HepG2 (cell line): ENCODE measurements at regions not wholly inside any gene's neighbourhood (a gene's known extent, or its start where the extent isn't known, plus 50 kb on each side); places are given as distances from the start of the nearest gene placed in this dataset.

Source experiments
- ATAC-seq: fragments of 200-7000 bp; cut with Tn5 transposase; 3 replicates; pipeline ENCODE4 v1.9.1; 2020; ENCODE audit warnings: mild to moderate bottlenecking, moderate library complexity
- BruUV-seq: library from RNA; stranded (reverse); fragments of 400-500 nt; replicated peaks from 2 replicates; lab custom pipeline; 2021; lab: Mats Ljungman, UMichigan
- CTCF ChIA-PET: fragments of 300-600 bp; formaldehyde crosslinking; extraction: SDS; loops from one replicate; lab custom pipeline; 2021; ENCODE audit warnings: low total read pairs, inconsistent platforms, low intra/inter-chr PET ratio; lab: Yijun Ruan, JAX
- POLR2A ChIA-PET: fragments of 350-600 bp; sonication (Branson Sonifier 250); formaldehyde crosslinking; loops from one replicate; lab custom pipeline; 2020; ENCODE audit warnings: antibody characterized with exemption, inconsistent platforms; lab: Yijun Ruan, JAX
- DNase-seq: peaks from one replicate; pipeline ENCODE4 v3.0.0-alpha.2; 2015; ENCODE audit warnings: low spot score
- FAIRE-seq: peaks from 3 replicates; lab custom pipeline; 2011; peaks lifted over from hg19 to GRCh38; lab: Jason Lieb, UNC
- H2AFZ ChIP-seq: one replicate; pipeline ENCODE4 v1.6.1; 2011; ENCODE audit warnings: low read length, inconsistent platforms
- H3K27ac ChIP-seq: fragments of 300-600 bp; 3 replicates; pipeline ENCODE4 v1.8.0; 2011; ENCODE audit warnings: mixed run types, mild to moderate bottlenecking, mixed read lengths, low read length, inconsistent platforms; ENCODE audit not compliant: insufficient read depth; ENCODE audit errors: extremely low read length
- H3K27me3 ChIP-seq, 2 experiments: fragments of 200-600 bp in 1 of 2; 2 replicates in 1 of 2; 3 replicates in 1 of 2; pipeline versions ENCODE4 v1.6.0 to v1.8.0; 2011; ENCODE audit warnings: low read length in 2 of 2, mild to moderate bottlenecking in 2 of 2, moderate library complexity in 2 of 2, inconsistent platforms in 1 of 2; ENCODE audit not compliant: insufficient read depth in 2 of 2, control insufficient read depth in 1 of 2
- H3K36me3 ChIP-seq, 2 experiments: fragments of 200-600 bp in 1 of 2; replicated peaks in 1 of 2; 2 replicates in 1 of 2; 3 replicates in 1 of 2; pipeline versions ENCODE4 v1.5.1 to v1.8.0; 2011; ENCODE audit warnings: low read length in 2 of 2, inconsistent platforms in 1 of 2; ENCODE audit not compliant: insufficient read depth in 2 of 2, control insufficient read depth in 1 of 2
- H3K4me1 ChIP-seq: 2 replicates; pipeline ENCODE4 v1.5.1; 2012; ENCODE audit warnings: low read length, inconsistent platforms; ENCODE audit not compliant: insufficient read depth
- H3K4me2 ChIP-seq: 2 replicates; pipeline ENCODE4 v1.6.0; 2011; ENCODE audit warnings: low read depth, low read length, inconsistent platforms
- H3K4me3 ChIP-seq, 3 experiments: fragments of 200-600 bp in 1 of 3; sonication (generic), shearing (Covaris generic) in 1 of 3; replicated peaks in 1 of 3; 2 replicates each; pipeline ENCODE4 v1.5.1; 2011 to 2016; ENCODE audit warnings: low read length in 3 of 3, inconsistent platforms in 2 of 3, low read depth in 2 of 3, mild to moderate bottlenecking in 2 of 3, control low read depth in 1 of 3, mixed read lengths in 1 of 3; ENCODE audit not compliant: insufficient read depth in 1 of 3
- H3K79me2 ChIP-seq: one replicate; pipeline ENCODE4 v1.6.1; 2011; ENCODE audit warnings: low read length, inconsistent platforms; ENCODE audit not compliant: insufficient read depth
- H3K9ac ChIP-seq: 2 replicates; pipeline ENCODE4 v1.6.0; 2011; ENCODE audit warnings: mild to moderate bottlenecking, low read depth, low read length, inconsistent platforms; ENCODE audit not compliant: insufficient read depth
- H3K9me3 ChIP-seq: 2 replicates; pipeline ENCODE4 v1.5.1; 2012; ENCODE audit warnings: mild to moderate bottlenecking, low read length
- H4K20me1 ChIP-seq: 2 replicates; pipeline ENCODE4 v1.6.0; 2011; ENCODE audit warnings: inconsistent platforms, mild to moderate bottlenecking, low read length, moderate library complexity; ENCODE audit not compliant: insufficient read depth
- BCL3 ChIP-seq: sonication (generic); formaldehyde crosslinking; IDR thresholded peaks from 2 replicates; pipeline ENCODE4 v1.5.1; 2020; ENCODE audit warnings: mild to moderate bottlenecking, missing genetic modification reagents, moderate library complexity
- DNMT1 ChIP-seq: sonication (generic); formaldehyde crosslinking; IDR thresholded peaks from 2 replicates; pipeline ENCODE4 v1.5.1; 2020; ENCODE audit warnings: mild to moderate bottlenecking, missing genetic modification reagents
- PAXIP1 ChIP-seq: sonication (generic); formaldehyde crosslinking; conservative IDR thresholded peaks from 2 replicates; pipeline ENCODE4 v1.4.0; 2020; ENCODE audit warnings: mild to moderate bottlenecking, missing genetic modification reagents, moderate library complexity
- PHF21A ChIP-seq: sonication (generic); formaldehyde crosslinking; IDR thresholded peaks from 2 replicates; pipeline ENCODE4 v1.5.0; 2020; ENCODE audit warnings: mild to moderate bottlenecking, missing genetic modification reagents
- STAG1 ChIP-seq: sonication (generic); formaldehyde crosslinking; IDR thresholded peaks from 2 replicates; pipeline ENCODE4 v1.4.0; 2020; ENCODE audit warnings: missing genetic modification reagents
- ZBTB7B ChIP-seq: sonication (generic); formaldehyde crosslinking; IDR thresholded peaks from 2 replicates; pipeline ENCODE4 v1.4.0; 2020; ENCODE audit warnings: missing genetic modification reagents
- ZNF180 ChIP-seq: sonication (generic); formaldehyde crosslinking; IDR thresholded peaks from 2 replicates; pipeline ENCODE4 v1.4.0; 2020; ENCODE audit warnings: low read depth, missing genetic modification reagents, borderline replicate concordance
- ZNF282 ChIP-seq: fragments of 450-650 bp; IDR thresholded peaks from 2 replicates; pipeline ENCODE4 v1.6.1; 2018; ENCODE audit not compliant: partially characterized antibody
- ZNF329 ChIP-seq: sonication (generic); formaldehyde crosslinking; IDR thresholded peaks from 2 replicates; pipeline ENCODE4 v1.9.0; 2021; ENCODE audit warnings: low read depth, mild to moderate bottlenecking, missing genetic modification reagents
- ZNF766 ChIP-seq: sonication (generic); formaldehyde crosslinking; IDR thresholded peaks from 2 replicates; pipeline ENCODE4 v1.5.0; 2020; ENCODE audit warnings: missing genetic modification reagents, borderline replicate concordance
- ZSCAN12 ChIP-seq: sonication (generic); formaldehyde crosslinking; IDR thresholded peaks from 2 replicates; pipeline ENCODE4 v1.9.0; 2021; ENCODE audit warnings: mild to moderate bottlenecking, missing genetic modification reagents
- WGBS: methylation state at CpG from one replicate; pipeline ENCODE4 v1.1.6; 2017; ENCODE audit warnings: low lambda C conversion rate; 5-methylcytosine and 5-hydroxymethylcytosine counted together
- in situ Hi-C: cut with HindIII; loops from 2 replicates; pipeline ENCODE4 v1.10.0; 2017; ENCODE audit warnings: low pct_unique_long_range_greater_than_20kb; ENCODE audit not compliant: extremely low pct_ligation_motif_present
- intact Hi-C: fragments of 100-400 bp; cut with micrococcal nuclease; formaldehyde crosslinking; loops from one replicate; pipeline ENCODE4 v1.10.0; 2022; ENCODE audit not compliant: unreplicated experiment
- TF ChIP-seq, protein P1 (sequence below): sonication (generic); formaldehyde crosslinking; IDR thresholded peaks from 2 replicates; pipeline ENCODE4 v1.4.0; 2020; ENCODE audit warnings: mild to moderate bottlenecking, missing genetic modification reagents
- TF ChIP-seq, protein P2 (sequence below): IDR thresholded peaks from 2 replicates; pipeline ENCODE4 v1.6.1; 2016; ENCODE audit warnings: missing biosample characterization, missing genetic modification reagents, low read depth
- TF ChIP-seq, protein P3 (sequence below): sonication (generic); formaldehyde crosslinking; IDR thresholded peaks from 2 replicates; pipeline ENCODE4 v1.5.0; 2020; ENCODE audit warnings: missing genetic modification reagents

GRCh38 chr1:157272729-157273524, 134.7 kb upstream of the ETV3 start:
- H3K9ac ChIP-seq, result no peak overlapping the region
- no peak overlapping the region for H2AFZ ChIP-seq
- DNase-seq, result no peak
- H3K79me2 ChIP-seq, result no peaks in the 10 kb centered on the region
- intact Hi-C loops, result no loop called here
- peaks cover 20% of the 10 kb centered on the region for H3K4me1 ChIP-seq
- ChIA-PET POLR2A (no interaction called here), CTCF (no interaction called here)
- H4K20me1 ChIP-seq, result no peaks in the 10 kb centered on the region
- H3K36me3 ChIP-seq, result no peaks in the 10 kb centered on the region
- ATAC-seq, result no peak
- TF ChIP-seq ZNF766 (CRISPR knock-in tag) (no peak), ZSCAN12 (CRISPR knock-in tag) (no peak), PAXIP1 (CRISPR knock-in tag) (no peak), PHF21A (CRISPR knock-in tag) (no peak), BCL3 (CRISPR knock-in tag) (no peak), ZNF282 (no peak), DNMT1 (CRISPR knock-in tag) (no peak), ZNF180 (CRISPR knock-in tag) (no peak), STAG1 (no peak), ZNF329 (CRISPR knock-in tag) (no peak), ZBTB7B (CRISPR knock-in tag) (no peak)
- TF ChIP-seq, protein P1, sequence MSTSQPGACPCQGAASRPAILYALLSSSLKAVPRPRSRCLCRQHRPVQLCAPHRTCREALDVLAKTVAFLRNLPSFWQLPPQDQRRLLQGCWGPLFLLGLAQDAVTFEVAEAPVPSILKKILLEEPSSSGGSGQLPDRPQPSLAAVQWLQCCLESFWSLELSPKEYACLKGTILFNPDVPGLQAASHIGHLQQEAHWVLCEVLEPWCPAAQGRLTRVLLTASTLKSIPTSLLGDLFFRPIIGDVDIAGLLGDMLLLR, result no peak
- TF ChIP-seq, protein P2, sequence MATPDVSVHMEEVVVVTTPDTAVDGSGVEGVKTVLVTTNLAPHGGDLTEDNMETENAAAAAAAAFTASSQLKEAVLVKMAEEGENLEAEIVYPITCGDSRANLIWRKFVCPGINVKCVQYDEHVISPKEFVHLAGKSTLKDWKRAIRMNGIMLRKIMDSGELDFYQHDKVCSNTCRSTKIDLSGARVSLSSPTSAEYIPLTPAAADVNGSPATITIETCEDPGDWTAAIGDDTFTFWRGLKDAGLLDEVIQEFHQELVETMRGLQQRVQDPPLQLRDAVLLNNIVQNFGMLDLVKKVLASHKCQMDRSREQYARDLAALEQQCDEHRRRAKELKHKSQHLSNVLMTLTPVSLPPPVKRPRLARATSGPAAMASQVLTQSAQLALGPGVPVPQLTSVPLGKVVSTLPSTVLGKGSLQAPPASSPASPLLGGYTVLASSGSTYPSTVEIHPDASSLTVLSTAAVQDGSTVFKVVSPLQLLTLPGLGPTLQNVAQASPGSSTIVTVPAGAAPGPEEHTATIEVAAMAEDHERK (CRISPR knock-in tag), result no peak
- TF ChIP-seq, protein P3, sequence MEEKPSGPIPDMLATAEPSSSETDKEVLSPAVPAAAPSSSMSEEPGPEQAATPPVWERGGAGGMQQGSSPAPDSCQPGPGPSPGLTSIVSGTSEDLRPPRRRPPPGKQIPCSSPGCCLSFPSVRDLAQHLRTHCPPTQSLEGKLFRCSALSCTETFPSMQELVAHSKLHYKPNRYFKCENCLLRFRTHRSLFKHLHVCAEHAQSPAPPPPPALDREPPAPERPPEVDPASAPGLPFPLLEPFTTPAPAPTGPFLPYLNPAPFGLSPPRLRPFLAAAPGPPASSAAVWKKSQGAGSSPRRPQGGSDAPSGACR, result no peak
- no TSS peak for BruUV-seq
- WGBS, result 78% methylated on average over 6 of the region's 6 CpGs
- H3K27me3 ChIP-seq, result peaks cover 0 to 11% of the 10 kb centered on the region in 2 experiments; a peak in 2 of 5 replicates
- FAIRE-seq, result no peak
- in situ Hi-C loops, result no loop called here
- H3K4me3 ChIP-seq, result no peak overlapping the region
- H3K27ac ChIP-seq, result no peak overlapping the region
- no peaks in the 10 kb centered on the region for H3K9me3 ChIP-seq
- H3K4me2 ChIP-seq, result no peak overlapping the region
